HG03045 (cell line): ENCODE measurements at regions not wholly inside any gene's neighbourhood (a gene's known extent, or its start where the extent isn't known, plus 50 kb on each side); places are given as distances from the start of the nearest gene placed in this dataset.
"Not testable (repeated sequence)": the region's sequence is repeated elsewhere in the genome, so short reads cannot be mapped to it uniquely, and the experiment has no call there.

Experiments
- ATAC-seq: cut with Tn5 transposase; IDR thresholded peaks from one replicate; pipeline ENCODE4 v1.9.1; 2021; ENCODE audit warnings: mild to moderate bottlenecking, moderate library complexity; ENCODE audit not compliant: unreplicated experiment

- ATAC-seq: not testable (repeated sequence)
Measured at GRCh38 chr18:42378854-42379253, 423.8 kb downstream of the PIK3C3 start.

DNA sequence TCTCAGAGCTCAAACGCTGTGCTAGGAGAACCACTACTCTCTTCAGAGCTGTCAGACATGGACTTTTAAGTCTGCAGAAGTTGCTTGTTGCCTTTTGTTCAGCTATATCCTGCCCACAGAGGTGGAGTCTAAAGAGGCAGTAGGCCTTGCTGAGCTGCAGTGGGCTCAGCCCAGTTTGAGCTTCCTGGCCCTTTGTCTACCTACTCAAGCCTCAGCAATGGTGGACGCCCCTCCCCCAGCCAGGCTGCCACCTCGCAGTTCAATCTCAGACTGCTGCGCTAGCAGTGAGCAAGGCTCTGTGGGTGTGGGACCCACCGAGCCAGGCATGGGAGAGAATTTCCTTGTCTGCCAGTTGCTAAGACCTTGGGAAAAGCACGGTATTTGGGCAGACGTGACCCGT, 426.2 kb downstream of the PIK3C3 start:
- not testable (repeated sequence) for ATAC-seq

DNA sequence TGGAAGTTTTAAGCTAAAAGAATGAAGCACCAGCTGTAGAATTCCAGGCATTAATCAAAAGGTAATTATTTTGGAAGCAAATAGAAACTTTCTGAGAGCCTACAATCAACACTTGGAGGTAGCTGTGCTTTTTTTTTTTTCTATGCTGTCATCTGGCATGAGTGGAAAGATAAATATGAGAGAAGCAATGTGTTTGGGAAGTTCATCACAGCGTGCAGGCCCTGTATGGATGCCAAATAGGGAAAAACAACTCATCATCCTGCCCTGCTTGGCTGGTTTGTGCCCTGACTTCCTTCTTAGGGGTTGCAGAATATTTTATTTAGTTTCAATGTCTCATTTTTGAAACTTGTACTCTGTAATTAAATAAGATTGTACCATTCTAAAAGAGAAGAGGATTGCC, 437.4 kb downstream of the PIK3C3 start:
- ATAC-seq: no peak

DNA sequence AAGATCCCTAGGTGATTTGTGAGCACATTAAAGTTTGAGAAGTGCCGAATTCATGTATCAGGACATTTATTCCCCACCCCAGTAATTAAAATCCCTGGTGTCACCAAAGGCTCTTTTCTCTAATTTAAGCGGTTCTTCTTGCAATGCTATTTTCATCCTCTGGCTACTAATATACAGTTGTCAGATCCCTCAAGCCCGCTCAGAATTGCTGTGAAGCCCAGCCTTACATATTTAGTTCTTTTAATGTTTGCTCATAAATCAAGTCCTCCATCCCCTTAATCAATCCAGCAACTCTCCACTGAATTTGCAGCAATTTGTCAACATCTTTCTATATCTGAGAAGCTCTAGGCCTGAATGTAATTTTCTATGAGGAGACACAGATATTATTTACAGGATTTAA, 437.9 kb downstream of the PIK3C3 start:
- ATAC-seq: no peak

- no peak for ATAC-seq
Measured at GRCh38 chr18:42394238-42394637, 439.2 kb downstream of the PIK3C3 start.

DNA sequence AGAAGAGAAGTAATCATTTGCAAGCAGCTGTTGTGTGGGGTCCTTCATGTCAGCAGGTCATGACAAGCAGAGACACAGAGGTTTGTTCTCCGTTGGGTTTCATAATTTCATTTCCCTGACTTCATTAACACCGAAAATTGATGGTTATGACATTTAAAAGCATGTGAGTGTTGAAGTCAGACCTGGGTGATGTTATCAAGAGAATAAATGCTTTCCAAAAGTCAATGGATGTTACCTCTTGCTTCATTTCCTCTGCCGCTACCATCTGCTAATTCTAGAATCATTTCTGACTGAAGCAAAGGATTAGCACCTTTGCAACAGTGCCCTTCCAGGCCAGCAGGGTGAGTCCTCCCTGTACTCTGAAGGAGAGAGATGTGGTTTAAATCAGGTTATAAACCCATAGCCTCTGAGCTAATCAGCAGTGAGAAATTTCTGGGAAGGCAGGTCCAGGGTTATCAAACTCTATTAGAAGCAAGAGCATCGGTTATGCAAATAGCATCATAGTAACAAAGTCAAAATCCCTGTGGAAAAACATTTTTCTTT, 446.2 kb downstream of the PIK3C3 start:
- no peak for ATAC-seq

DNA sequence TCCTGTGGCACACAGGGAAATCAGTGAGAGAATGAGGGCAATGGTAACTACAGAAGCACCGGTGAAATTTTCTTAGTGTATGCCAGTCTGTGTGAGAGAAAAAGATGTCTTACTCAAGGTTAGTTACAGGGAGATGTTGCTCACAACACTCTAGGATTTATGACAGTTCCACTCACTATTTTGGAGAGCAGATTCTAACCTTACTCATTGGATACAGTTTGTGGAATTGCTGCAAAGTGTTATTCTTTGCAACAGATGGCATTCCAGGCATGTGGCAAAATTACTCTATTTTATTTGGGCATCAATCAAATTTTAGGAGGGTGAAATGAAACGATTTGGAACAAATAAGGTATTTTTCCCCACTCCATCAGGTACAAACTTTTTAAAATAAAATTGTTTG, 449.1 kb downstream of the PIK3C3 start:
- ATAC-seq: no peak

GRCh38 chr18:42409005-42409404, 454.0 kb downstream of the PIK3C3 start:
- no peak for ATAC-seq

- no peak for ATAC-seq
Measured at GRCh38 chr18:42412281-42412680, 457.2 kb downstream of the PIK3C3 start.

DNA sequence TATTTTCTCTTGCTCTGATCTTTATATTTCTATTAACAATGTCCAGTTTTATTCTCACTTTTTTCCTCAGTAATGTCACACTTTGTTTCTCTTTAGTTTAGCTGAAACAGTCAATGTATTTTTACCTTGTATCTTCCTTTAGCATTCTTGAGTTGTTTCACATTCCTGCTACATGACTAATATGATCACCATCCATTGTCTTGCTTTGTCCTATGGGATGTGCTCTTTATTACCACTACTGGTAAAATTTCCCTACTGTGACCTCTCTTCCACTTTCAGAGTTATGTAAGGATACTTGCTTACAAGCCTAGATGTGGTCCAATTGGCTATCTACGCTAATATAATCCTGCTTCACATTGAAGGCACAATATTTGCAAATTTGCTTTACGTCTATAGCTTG, 457.9 kb downstream of the PIK3C3 start:
- ATAC-seq: no peak

GRCh38 chr18:42413870-42414269, 458.8 kb downstream of the PIK3C3 start:
- no peak for ATAC-seq

DNA sequence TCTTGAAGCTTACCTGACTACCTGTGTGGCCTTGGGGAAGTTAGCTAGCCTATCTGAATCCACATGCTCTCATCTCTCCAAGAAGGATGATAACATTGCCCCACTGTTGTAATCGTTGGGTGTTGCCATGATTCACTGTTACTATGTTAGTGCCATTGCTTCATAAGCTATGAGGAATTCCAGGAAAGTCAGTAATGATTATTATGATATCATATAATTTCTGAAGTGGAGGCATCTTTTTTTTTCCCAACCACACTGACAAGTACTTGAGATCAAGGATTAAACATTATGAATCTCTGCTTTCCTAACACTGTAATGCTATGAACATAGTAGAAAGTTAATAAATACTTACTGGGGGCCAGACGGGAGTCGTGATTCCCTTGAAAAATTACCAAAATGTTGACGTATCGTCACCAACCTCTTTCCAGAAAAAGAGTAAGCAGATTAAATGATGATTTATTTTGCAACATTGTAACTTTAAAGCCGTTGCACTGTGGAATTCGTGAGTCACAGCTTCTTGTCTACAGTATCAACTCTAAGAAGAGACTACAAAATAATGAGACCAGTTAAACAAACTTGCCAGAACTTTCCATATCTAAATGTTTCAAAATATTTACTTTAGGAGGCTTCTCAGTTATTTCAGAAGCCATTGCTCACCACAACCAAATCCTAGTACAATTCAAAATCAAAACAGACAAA, 459.9 kb downstream of the PIK3C3 start:
- no peak for ATAC-seq

GRCh38 chr18:42417189-42417588, 462.2 kb downstream of the PIK3C3 start:
- no peak for ATAC-seq

DNA sequence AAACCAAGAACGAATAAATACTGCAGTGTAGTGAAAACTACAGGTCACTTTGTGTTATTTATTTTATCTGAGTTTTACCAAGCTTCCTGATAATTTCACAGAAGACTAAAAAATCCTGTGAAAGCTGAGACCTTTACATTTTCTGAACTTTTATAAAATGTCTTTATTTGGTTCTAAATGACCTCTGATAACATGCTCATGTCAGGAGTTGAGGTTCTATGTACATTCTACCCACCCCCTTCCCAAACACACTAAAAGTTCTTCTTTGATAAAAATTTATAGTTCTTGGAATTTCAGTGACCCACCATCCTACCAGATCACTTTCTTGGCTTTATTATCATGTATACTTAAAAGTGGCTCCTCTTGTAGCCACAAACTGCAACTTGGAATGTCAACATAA, 463.1 kb downstream of the PIK3C3 start:
- ATAC-seq: no peak

DNA sequence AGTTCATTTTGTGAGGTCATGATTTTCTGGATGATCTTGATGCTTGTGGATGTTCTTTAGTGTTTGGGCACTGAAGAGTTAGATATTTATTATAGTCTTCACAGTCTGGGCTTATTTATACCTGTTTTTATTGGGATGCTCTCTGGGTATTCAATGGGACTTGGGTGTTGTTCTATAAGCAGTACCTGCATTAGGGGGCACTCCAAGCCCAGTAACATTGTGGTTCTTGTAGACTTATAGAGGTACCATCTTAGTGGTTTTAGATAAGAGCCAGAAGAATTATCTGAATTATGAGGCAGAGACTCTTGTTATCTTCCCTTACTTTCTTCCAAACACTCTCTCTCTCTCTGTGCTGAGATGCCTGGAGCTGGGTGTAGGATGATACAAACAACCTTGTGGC, 470.0 kb downstream of the PIK3C3 start:
- ATAC-seq: no peak

DNA sequence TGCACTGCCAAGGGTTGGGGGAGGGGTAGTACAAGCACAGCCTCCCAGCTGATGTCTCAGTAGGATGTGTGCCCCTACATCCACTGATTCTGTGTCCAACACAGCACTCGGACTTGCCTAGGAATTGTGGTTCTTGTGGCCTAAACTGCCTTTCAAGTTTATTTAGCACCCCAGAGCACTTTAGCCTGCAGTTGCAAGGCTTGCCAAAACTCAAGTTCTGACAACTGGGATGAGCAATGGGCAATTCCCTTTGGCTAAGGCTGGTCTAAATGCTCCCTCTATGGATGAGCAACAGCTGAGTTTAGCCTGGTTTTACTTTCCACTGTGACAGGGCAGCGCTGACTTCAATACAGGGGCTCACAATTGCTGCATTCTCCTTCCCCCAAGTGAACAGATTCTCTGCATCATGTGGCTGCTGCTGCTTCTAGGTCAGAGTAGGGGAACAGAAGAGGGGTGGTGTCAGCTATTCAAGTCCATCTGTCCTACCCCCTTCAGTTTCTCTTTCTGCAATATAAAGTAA, 471.5 kb downstream of the PIK3C3 start:
- ATAC-seq: no peak

DNA sequence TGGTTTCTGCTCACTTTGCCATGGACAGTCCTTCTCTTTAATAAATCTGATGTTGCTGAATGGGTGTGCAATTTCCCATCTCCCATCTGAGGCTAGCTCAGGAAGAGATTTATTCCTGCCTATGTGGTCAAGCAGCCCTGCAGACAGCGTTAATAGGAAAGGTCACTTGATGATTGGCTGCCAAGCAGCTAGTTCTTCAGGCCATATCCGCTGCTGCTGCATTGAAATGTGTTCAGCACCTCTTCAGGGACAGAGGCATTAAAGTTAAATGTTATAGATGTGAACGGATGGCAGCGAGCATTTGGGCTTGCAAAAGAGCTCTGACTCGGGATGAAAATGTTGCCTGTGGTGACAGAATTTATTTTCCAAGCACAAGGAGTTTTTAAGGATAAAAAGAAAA, 474.2 kb downstream of the PIK3C3 start:
- no peak for ATAC-seq

DNA sequence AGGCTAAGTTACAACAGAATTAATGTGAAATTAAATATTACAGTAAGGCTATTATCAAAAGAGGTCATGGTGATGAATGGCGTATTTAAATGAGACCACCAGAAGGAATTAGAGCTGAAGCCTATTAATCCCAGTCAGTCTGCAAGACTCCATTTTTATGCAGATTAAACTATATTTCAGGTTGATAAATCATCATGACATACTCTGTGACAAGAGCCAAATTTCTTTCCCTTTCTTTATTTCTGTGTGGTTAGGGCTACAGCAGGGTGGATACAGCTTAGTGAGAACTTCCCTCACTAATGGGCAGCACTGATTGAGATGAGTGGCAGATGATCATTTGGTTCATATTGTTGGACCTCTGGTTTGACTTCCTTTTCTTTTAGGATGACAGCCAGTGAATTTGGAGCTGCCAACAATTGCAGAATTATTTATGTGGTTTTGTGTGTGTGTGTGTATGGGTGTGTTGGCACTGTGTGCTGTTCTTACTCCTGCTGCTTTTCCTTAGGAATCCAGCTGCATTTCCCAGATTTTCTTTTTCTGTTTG, 481.3 kb downstream of the PIK3C3 start:
- ATAC-seq: no peak

DNA sequence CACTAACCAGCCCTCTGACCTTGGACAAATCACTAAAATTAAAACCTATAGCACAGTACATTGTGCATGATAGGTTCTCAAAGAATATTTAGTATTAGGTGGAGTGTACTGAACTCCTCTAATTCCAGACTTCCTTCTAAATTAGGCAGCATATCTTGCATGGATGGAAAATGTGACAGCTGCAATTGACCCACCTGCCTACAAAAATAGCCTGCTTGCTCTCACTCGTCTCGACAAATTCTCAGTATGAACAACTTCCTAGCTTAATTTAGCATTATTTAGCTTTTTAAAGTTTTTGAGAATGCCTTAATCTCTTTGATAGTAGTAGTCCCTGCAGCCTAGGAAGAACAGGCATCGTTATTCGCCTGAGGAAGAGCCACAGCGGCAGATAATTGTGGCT, 482.0 kb downstream of the PIK3C3 start:
- no peak for ATAC-seq

GRCh38 chr18:42437646-42438045, 482.6 kb downstream of the PIK3C3 start:
- ATAC-seq: no peak

DNA sequence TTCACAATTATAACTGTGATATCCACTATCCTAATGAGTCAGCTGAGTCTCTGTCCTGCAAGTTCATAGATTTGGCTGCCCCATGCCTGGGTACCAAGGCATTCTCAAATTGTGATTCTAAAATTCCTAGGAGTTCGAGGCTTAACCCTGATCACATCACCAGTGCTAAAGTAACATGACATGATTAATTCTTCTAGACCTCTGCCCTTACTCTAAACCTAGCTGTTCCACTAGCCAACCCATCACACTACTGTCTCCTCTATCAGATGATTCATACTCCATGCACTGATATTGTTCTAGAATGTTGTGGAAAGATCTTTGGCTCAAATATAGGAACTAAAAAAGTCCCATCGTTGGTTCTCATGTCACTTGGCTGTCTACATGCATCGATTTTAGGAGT, 487.6 kb downstream of the PIK3C3 start:
- ATAC-seq: no peak

GRCh38 chr18:42444349-42444748, 489.3 kb downstream of the PIK3C3 start:
- no peak for ATAC-seq

DNA sequence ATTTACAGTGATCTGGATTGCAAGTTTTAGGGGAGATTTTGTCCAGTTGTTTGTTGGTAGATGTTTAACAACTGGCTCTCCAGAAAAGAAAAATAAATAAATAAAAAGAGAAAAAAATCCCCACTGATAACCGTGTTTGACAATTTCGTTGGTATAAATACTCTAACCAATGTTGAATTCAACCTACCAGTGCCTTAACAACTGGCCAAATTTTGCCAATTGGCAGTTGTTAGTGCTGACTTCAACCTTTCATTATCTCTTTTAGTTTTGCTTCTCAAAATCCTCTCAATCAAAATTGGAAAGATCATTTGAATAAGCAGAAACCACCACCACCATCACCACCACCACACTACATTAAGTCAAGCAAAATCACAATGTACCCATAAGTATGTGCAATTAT, 490.3 kb downstream of the PIK3C3 start:
- ATAC-seq: no peak
